ENCODE measurements at regions not wholly inside any gene's neighbourhood (a gene's known extent, or its start where the extent isn't known, plus 50 kb on each side); places are given as distances from the start of the nearest gene placed in this dataset.

- H4K20me1 ChIP-seq (ENCODE audit: insufficient read depth) = no peaks in the 10 kb centered on the region
- H3K4me3 ChIP-seq (ENCODE audit: low read depth in 2 of 2, low read length in 1 of 2) = no peak overlapping the region
- no peaks in the 10 kb centered on the region for H3K36me3 ChIP-seq (replicated peaks in 1 of 2; ENCODE audit: control insufficient read depth in 1 of 2, insufficient read depth in 2 of 2, low read length in 1 of 2)
- no peak overlapping the region for H3K4me2 ChIP-seq
- H3K27me3 ChIP-seq (ENCODE audit: insufficient read depth) = no peaks in the 10 kb centered on the region
- TF ChIP-seq CTCF (IDR thresholded peaks at IDR 0.05) = no peak
- no peak for TF ChIP-seq RXRA (IDR thresholded peaks at IDR 0.05; ENCODE audit: borderline replicate concordance, low read depth)
- WGBS (ENCODE audit: low lambda C conversion rate) = 8% methylated on average over 5 of the region's 5 CpGs
- no peak overlapping the region for H3K9ac ChIP-seq
- no peaks in the 10 kb centered on the region for H3K4me1 ChIP-seq (ENCODE audit: control insufficient read depth in 1 of 2, insufficient read depth in 2 of 2, low read depth in 1 of 2, low read length in 1 of 2)
- DNase-seq = no peak
- ChIA-PET POLR2A (no interaction called here), CTCF (interaction anchor here (0.6 kb wide), 1 partner anchor 60 kb away, joined by 3 read pairs; no protein-coding TSS in a partner anchor)
- no peaks in the 10 kb centered on the region for H3K9me3 ChIP-seq
- no peaks in the 10 kb centered on the region for H3F3A ChIP-seq (replicated peaks; ENCODE audit: insufficient read depth)
- no peak overlapping the region for H3K27ac ChIP-seq (ENCODE audit: low read depth in 2 of 2, low read length in 1 of 2)
- no peaks in the 10 kb centered on the region for H3K79me2 ChIP-seq (ENCODE audit: insufficient read depth)
- H2AFZ ChIP-seq (ENCODE audit: low read depth) = no peak overlapping the region
- peaks cover 3% of the 10 kb centered on the region; the same call in 1 of the 2 replicates for H3K9me2 ChIP-seq
These were observed 1231.6 kb upstream of the CDH9 start for GRCh38 chr5:28269978-28270377.

- CTCF ChIA-PET = no interaction called here
- 5% methylated on average over 2 of the region's 2 CpGs for WGBS (ENCODE audit: low lambda C conversion rate)
- POLR2A ChIA-PET = no interaction called here
- no peak overlapping the region for H3K9ac ChIP-seq
- no peaks in the 10 kb centered on the region for H3K27me3 ChIP-seq (ENCODE audit: insufficient read depth)
- H3K36me3 ChIP-seq (replicated peaks in 1 of 2; ENCODE audit: control insufficient read depth in 1 of 2, insufficient read depth in 2 of 2, low read length in 1 of 2) = no peaks in the 10 kb centered on the region
- H3K4me3 ChIP-seq (ENCODE audit: low read depth in 2 of 2, low read length in 1 of 2) = no peak overlapping the region
- no peaks in the 10 kb centered on the region for H4K20me1 ChIP-seq (ENCODE audit: insufficient read depth)
- H2AFZ ChIP-seq (ENCODE audit: low read depth) = no peak overlapping the region
- H3K27ac ChIP-seq (ENCODE audit: low read depth in 2 of 2, low read length in 1 of 2) = no peak overlapping the region
- no peak overlapping the region for H3K4me2 ChIP-seq
- no peak for DNase-seq
- H3F3A ChIP-seq (replicated peaks; ENCODE audit: insufficient read depth) = no peaks in the 10 kb centered on the region
- peaks cover 3% of the 10 kb centered on the region; the same call in 1 of the 2 replicates for H3K9me2 ChIP-seq
- H3K79me2 ChIP-seq (ENCODE audit: insufficient read depth) = no peaks in the 10 kb centered on the region
- H3K4me1 ChIP-seq (ENCODE audit: control insufficient read depth in 1 of 2, insufficient read depth in 2 of 2, low read depth in 1 of 2, low read length in 1 of 2) = no peaks in the 10 kb centered on the region
- no peaks in the 10 kb centered on the region for H3K9me3 ChIP-seq
- no peak for TF ChIP-seq ZBTB33 (IDR thresholded peaks at IDR 0.05; ENCODE audit: borderline replicate concordance, low read depth)
- TF ChIP-seq RCOR1 (IDR thresholded peaks at IDR 0.05; ENCODE audit: low read length) = no peak
These were observed 1227.5 kb upstream of the CDH9 start for GRCh38 chr5:28265877-28266276.

GRCh38 chr5:28254846-28255245 is 1216.5 kb upstream of the CDH9 start:
- CTCF ChIA-PET = no interaction called here
- Histone ChIP-seq H3F3A (replicated peaks; ENCODE audit: insufficient read depth) (no peaks in the 10 kb centered on the region), H2AFZ (ENCODE audit: low read depth) (no peak overlapping the region), H3K79me2 (ENCODE audit: insufficient read depth) (no peaks in the 10 kb centered on the region), H3K27me3 (ENCODE audit: insufficient read depth) (no peaks in the 10 kb centered on the region), H3K36me3 (replicated peaks in 1 of 2; ENCODE audit: control insufficient read depth in 1 of 2, insufficient read depth in 2 of 2, low read length in 1 of 2) (no peaks in the 10 kb centered on the region), H3K4me3 (ENCODE audit: low read depth in 2 of 2, low read length in 1 of 2) (no peak overlapping the region), H3K9ac (no peak overlapping the region), H3K27ac (ENCODE audit: low read depth in 2 of 2, low read length in 1 of 2) (no peak overlapping the region), H3K9me3 (no peaks in the 10 kb centered on the region), H3K9me2 (no peaks in the 10 kb centered on the region), H3K4me2 (no peak overlapping the region), H3K4me1 (ENCODE audit: control insufficient read depth in 1 of 2, insufficient read depth in 2 of 2, low read depth in 1 of 2, low read length in 1 of 2) (no peaks in the 10 kb centered on the region), H4K20me1 (ENCODE audit: insufficient read depth) (no peaks in the 10 kb centered on the region)
- POLR2A ChIA-PET = no interaction called here
- no peak for DNase-seq
- TF ChIP-seq RXRA (IDR thresholded peaks at IDR 0.05; ENCODE audit: borderline replicate concordance, low read depth) = no peak
- no peak for TF ChIP-seq RFX5 (IDR thresholded peaks at IDR 0.05; ENCODE audit: low read length)
- TF ChIP-seq EP300 (IDR thresholded peaks at IDR 0.05; ENCODE audit: borderline replicate concordance in 1 of 2, low read depth in 1 of 2, low read length in 1 of 2) = no peak
- no peak for TF ChIP-seq TCF12 (IDR thresholded peaks at IDR 0.05)
- TF ChIP-seq EZH2phosphoT487 (IDR thresholded peaks at IDR 0.05; ENCODE audit: borderline replicate concordance, low read depth) = no peak
- no peak for TF ChIP-seq RAD21 (IDR thresholded peaks at IDR 0.05; ENCODE audit: low read length)
- no peak for TF ChIP-seq FOXJ3 (CRISPR knock-in tag; IDR thresholded peaks at IDR 0.05)
- TF ChIP-seq MAX (IDR thresholded peaks at IDR 0.05; ENCODE audit: low read depth) = no peak
- no peak for TF ChIP-seq FOXM1 (IDR thresholded peaks at IDR 0.05; ENCODE audit: low read depth)

Measured in SK-N-SH (cell line).